ENCODE measurements at regions not wholly inside any gene's neighbourhood (a gene's known extent, or its start where the extent isn't known, plus 50 kb on each side); places are given as distances from the start of the nearest gene placed in this dataset.
"Not testable (repeated sequence)": the region's sequence is repeated elsewhere in the genome, so short reads cannot be mapped to it uniquely, and the experiment has no call there.

DNA sequence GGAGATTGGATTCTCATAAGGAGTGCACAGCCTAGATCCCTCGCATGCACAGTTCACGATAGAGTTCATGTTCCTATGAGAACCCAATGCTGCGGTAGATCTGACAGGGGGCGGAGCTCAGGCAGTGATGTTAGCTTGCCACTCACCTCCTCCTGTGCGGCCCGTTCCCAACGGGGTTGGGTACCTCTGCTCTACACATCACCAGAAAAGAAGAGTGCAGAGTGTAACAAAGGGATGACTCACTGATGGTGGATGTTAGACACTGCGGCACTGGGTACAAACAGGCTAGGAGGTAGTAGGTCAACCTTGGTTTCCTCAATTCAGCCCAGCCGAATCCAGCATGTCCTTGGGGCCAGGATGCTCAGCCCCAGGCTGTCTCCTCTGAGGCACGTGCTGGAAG, 66.8 kb upstream of the CHST15 start:
- DNase-seq = peak; percentile 75

- DNase-seq = no peak
Measured at GRCh38 chr10:124159153-124159552, 65.8 kb upstream of the CHST15 start.

GRCh38 chr10:124158592-124158991, 65.2 kb upstream of the CHST15 start:
- DNase-seq = no peak

DNA sequence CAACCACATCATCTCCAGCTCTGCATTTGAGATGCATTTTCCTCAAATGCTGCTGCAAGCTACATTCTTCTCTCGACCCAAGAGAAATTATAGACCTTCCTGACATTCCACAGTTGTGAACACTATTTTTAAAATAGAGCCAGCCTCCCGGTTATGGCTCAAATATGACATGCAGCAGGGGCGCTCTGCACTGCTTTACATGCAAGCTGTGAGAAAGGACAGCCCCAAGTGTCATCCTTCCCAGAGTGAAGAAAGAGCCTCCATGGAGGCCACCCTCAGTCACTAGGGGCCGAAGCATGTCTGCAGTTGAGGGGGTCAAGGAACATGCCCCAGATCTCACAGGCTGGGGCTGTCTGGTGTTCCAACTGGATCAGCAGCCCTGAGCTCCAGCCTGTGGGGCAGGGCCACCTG, 63.9 kb upstream of the CHST15 start:
- DNase-seq = no peak

- no peak for DNase-seq
Measured at GRCh38 chr10:124156524-124157260, 63.3 kb upstream of the CHST15 start.

- no peak for DNase-seq
Measured at GRCh38 chr10:124155781-124156435, 62.5 kb upstream of the CHST15 start.

GRCh38 chr10:124153023-124153826, 59.8 kb upstream of the CHST15 start:
- peak; percentile 91 for DNase-seq

DNA sequence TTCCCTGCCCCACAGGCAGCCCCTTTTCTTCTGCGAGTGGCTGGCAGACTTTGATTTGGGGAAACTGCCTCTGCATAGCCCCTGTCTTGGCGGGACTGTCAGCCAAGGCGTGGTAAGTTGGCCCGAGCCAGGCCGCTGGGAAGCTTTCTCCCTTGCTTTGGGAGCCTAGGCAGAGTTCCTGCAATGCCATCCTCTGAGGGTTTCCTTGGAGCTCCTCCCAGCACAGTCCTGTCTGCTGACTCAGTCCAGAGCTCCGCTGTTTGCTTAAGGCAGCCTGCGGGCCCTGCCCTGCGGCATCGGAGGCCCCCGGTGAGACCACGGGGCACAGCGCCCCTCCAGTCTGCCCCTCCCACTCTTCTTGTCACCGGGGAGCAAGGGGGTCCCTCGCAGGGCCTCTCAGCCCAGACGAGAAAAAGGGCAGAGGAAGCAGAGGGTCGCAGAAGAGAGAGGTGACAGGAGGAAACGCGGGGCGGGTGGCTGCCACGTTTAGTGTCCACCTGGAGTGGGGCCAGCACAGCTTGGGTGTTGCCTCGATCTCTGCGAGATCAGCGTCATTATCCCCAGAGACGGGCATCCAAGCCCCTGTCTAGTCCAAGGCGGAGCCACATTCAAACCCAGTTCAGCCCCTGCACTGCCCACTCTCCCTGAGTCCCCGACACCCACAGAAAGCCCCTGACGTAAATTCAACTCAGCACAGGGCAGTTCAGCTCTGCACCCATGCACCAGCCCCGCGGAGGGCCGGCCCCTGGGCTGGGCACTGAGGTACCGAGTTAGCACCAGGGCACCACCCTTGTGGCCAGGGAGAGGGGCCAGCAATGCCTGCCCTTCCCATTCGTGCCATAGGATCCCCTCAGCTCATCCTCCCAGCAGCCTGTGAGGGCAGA, 59.0 kb upstream of the CHST15 start:
- DNase-seq = peak; percentile 65

GRCh38 chr10:124151466-124152095, 58.2 kb upstream of the CHST15 start:
- no peak for DNase-seq

DNA sequence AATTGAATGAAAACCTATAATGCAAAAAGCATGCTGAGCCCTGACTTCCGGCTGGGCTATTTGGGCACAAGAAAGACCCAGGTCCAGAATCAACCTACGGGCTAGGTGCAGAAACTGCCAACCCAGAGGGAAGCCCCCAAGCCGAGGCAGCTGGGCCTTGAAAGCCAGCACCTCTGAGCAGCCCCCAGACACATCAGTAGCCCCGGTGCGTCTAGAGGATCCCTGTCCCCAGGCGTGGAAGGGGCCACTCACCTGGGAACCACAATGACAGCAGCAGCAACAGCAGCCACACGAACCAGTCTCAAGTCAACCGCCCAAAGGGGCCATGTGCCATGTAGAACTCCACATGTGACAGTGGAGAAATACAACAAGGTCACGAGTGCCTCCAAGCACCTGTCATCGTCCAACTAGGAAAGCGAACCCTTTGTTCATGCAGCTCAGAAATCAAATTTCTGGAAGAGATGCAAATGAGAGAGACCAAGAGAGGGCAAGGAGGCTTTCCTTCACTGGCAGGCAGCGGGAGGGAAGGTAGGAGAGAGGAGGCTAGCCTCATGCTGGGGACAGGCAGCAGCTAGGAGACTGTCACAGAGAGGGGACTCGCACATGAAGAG, 57.5 kb upstream of the CHST15 start:
- peak; percentile 35 for DNase-seq

DNA sequence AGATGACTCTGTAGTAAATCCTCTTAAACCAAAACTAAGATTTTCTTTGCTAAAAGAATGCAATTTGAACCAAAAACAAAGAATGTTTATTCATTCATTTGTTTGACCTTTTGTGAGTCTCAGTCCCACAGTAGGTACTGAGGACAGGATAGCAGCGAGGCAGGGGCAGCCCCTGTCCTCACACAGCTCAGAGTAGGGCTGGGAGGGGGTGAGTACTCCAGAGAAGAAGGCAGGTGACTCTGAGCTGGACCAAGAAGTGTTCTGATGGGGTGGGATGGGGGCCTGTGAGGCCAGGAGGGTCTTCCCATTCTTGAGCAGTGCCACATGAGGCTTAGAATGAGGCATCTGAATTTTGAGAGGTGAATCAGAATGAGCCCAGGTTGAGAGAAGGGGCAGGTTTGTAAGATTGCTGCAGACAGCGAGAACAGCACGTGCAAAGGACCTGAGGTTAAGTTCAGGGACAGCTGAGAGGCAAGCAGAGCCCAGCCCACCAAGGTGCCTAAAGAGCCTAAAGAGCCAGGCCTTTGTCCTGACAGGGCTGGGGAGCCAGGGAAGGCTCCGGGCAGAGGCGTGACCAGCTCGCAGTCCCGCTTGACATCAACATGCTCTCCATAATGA, 56.9 kb upstream of the CHST15 start:
- no peak for DNase-seq

DNA sequence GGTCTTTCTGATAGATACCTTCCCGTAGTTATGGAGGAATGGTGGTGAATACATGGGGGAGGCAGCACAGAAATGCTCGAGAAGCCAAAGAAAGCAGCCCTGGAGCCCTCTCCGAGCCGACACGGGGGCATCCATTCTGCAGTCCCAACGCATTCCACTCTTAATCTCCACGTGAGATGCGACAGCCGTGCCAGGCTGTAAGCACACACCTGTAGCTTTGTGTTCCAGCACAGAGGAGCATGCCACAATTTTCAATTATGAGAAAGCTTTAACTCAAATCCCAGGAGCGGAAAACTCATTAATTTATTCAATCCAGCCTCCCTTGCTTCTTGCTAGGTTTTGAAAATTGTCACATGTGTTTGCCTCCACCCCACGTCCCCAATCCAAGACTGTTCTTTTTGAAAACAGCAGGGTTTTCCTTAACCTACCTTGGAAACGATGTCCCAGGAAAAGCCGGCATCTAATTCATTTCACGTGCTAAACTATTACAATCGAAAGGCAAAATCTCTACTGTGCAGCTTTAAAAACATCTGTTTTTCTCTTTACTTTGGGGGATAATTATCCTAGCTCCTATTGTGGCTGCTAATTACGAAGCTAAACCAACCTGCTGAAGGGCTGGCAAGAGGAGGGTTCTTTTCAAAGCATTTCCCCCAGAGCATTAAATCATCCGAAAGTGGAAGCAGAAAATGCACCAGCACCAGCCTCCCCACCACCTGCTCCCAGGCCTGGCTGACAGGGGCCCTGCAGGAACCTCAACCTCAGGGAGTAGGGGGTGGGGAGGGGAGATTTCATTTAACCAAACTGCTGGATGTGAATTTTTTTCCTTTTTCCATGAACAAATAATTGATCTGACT, 56.0 kb upstream of the CHST15 start:
- DNase-seq = peak; percentile 98

- not testable (repeated sequence) for DNase-seq
Measured at GRCh38 chr10:124148509-124149188, 55.3 kb upstream of the CHST15 start.

DNA sequence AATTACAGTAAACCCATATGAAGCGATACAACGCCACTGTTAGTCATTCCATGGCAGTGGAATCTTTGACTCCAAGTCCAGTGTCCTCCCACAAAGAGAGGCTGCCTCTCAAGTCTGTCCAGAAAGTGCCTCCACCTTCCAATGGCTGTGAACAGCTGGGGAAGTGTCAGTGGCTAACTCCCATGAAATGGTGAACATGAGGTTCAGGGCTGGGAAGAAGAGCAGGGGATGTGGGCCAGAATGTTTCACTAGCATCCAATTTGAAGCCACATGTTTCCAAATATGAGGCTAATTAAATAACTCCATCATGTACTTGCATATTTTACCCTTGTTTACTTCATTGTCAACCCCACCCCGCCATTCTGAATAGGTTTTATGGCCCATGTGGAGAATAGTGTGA, 53.1 kb upstream of the CHST15 start:
- no peak for DNase-seq

DNA sequence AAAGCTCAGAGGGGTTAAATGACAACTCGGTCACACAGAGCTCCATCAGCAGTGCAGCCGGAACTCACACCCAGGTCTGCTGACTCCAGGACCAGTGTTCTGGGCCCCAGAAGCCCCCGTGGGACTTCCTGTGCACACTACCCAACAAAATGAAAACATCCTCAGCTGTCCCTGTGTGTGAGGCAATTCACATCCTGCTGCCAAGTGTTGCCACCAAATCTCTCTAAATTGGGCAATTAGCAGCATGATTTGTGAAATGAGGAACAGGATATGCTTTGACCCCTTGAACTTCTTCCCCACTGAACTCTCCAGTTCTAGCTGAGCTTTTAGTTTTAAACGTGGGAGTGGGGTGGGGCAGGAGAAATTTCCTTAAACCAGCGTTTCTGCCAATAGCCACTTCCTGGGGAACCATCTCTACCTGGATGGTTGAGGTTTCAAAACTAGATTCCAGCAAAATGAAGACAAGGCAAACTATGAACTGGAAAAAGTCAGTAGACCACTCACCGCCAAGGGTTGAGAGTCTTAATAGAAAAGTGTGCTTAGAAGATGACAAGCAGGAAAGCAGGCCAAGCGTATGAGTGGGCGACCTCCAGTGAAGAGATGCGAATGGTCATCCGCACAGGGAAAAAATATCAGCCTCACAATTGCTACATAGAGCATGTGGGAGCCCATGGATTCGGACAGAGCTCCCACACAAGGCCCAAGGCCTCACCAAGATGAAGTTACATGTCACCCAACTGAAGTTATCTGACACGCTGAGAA, 51.9 kb upstream of the CHST15 start:
- peak; percentile 62 for DNase-seq

DNA sequence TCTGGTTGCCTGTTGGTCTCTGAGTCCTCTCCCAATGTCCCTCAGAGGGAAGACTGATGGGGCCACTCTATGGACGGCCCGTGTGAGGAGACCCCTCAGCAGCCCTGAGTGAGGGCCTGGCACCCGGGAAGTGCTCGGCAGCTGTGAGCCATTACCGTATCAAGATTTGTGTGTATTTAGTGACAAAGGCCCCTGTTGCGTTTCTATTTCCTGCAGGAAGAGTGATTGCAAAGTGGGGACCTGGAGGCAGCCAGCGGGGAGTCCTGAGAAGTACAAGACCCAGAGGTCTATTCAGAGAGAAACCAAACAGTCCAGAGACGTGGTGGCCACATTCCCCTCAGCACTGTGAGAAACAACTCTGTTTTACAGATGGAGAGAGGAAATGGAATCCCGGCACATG, 51.1 kb upstream of the CHST15 start:
- no peak for DNase-seq

DNA sequence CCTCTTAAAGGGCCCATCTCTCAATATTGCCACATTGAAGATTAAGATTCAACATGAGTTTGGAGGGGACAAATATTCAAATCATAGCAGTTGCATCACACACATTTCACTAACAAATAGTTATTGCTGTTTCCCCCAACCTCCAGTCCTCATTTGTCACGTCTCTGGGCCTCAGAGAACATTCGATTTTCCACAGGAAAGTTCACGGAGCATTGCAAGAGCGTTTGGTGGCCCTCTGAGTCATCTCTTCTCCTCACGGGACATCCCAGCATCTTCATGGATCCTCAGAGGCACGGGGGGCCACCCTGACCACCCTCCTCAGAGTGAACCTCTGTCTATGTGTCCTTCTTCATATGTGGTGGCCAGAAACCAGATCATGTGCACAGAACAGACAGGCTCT, 50.3 kb upstream of the CHST15 start:
- no peak for DNase-seq

Data from NCI-H1436 (cell line).